ENCODE measurements at regions not wholly inside any gene's neighbourhood (a gene's known extent, or its start where the extent isn't known, plus 50 kb on each side); places are given as distances from the start of the nearest gene placed in this dataset.

- TF ChIP-seq POLR2A (IDR thresholded peaks at IDR 0.05), result no peak
- TF ChIP-seq POLR2AphosphoS5 (IDR thresholded peaks at IDR 0.05; ENCODE audit: insufficient read depth in 1 of 2, low read depth in 1 of 2), result no peak
These were observed 118.2 kb downstream of the ODF2L start for GRCh38 chr1:86277936-86278335.
